ENCODE measurements at regions not wholly inside any gene's neighbourhood (a gene's known extent, or its start where the extent isn't known, plus 50 kb on each side); places are given as distances from the start of the nearest gene placed in this dataset.

DNA sequence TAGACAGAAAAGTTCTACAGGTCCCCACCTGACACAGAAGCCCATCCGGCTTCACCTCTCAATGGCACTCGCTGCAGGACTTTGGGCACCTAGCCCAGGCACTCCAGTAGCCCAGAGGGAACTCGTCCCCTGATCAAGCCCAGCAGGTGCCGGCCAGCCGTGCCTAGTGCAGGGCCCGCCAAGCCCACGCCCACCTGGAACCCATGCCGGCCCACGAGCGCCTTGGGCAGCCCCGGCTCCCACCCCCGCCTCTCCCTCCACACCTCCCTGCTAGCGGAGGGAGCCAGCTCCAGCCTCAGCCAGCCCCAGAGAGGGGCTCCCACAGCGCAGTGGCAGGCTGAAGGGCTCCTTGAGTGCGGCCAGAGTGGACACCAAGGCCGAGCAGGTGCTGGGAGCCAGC lies 268.8 kb downstream of the SLITRK1 start:
- Histone ChIP-seq H3K36me3 (no peaks in the 10 kb centered on the region), H3K4me1 (no peaks in the 10 kb centered on the region), H3K4me3 (no peak overlapping the region), H3K27ac (no peak overlapping the region), H3K9me3 (no peaks in the 10 kb centered on the region), H3K27me3 (no peaks in the 10 kb centered on the region)
- TF ChIP-seq, protein P1, sequence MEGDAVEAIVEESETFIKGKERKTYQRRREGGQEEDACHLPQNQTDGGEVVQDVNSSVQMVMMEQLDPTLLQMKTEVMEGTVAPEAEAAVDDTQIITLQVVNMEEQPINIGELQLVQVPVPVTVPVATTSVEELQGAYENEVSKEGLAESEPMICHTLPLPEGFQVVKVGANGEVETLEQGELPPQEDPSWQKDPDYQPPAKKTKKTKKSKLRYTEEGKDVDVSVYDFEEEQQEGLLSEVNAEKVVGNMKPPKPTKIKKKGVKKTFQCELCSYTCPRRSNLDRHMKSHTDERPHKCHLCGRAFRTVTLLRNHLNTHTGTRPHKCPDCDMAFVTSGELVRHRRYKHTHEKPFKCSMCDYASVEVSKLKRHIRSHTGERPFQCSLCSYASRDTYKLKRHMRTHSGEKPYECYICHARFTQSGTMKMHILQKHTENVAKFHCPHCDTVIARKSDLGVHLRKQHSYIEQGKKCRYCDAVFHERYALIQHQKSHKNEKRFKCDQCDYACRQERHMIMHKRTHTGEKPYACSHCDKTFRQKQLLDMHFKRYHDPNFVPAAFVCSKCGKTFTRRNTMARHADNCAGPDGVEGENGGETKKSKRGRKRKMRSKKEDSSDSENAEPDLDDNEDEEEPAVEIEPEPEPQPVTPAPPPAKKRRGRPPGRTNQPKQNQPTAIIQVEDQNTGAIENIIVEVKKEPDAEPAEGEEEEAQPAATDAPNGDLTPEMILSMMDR (IDR thresholded peaks at IDR 0.05): no peak
- intact Hi-C loops (cut with DNase I): no loop called here
- ATAC-seq (no peak), FAIRE-seq (no peak), DNase-seq (peak in 1 of 6 donors; percentile 57)
- 92 to 93% methylated on average over 16 of the region's 16 CpGs for WGBS, 2 donors

DNA sequence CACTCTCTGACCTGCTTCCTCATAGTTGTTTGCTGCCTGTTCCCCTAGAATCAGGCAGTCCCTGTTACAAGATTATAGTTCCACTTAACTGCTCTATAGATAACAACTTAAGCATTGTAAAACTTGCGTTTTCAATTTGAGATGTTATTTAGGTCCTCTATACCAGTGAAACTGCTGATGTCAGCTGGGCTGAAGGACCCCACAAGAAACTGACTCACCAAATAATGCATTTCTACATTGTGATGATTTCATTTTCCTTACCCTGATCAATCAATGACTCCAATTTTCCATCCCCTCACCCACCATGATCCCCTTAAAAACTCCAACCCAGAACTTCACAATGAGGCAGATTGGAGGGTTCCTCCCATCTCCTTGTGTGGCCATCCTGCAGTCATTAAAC lies 280.7 kb downstream of the SLITRK1 start:
- no peak for FAIRE-seq
- no peak overlapping the region for H3K4me3 ChIP-seq
- H3K27me3 ChIP-seq: no peaks in the 10 kb centered on the region
- TF ChIP-seq, protein P1 (IDR thresholded peaks at IDR 0.05): no peak
- intact Hi-C loops (cut with DNase I): no loop called here
- no peaks in the 10 kb centered on the region for H3K36me3 ChIP-seq
- 66 to 69% methylated on average over 1 of the region's 1 CpG for WGBS, 2 donors
- H3K9me3 ChIP-seq: no peaks in the 10 kb centered on the region
- H3K4me1 ChIP-seq: no peaks in the 10 kb centered on the region
- no peak overlapping the region for H3K27ac ChIP-seq
- DNase-seq: no peak
- ATAC-seq: no peak

DNA sequence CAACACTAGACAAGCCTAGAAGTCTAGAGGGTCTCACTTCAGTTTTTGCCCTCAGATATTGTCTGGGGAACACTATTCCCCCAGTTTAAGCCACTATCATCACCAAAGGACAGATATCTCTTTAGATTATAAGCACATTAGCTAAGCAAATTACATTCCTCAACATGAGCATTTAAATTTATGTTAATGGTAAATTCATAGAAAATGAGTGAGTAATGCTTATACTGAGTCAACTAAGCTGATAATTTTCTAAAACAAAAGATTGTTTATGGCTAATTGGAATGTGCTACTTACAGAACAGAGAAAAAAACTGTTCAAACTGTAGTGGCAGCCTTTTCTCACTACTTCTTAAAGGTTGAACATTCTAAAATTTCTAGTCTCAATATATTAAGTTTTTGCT lies 290.2 kb downstream of the SLITRK1 start:
- no peak for FAIRE-seq
- intact Hi-C loops (cut with DNase I): no loop called here
- Histone ChIP-seq H3K27ac (no peak overlapping the region), H3K36me3 (no peaks in the 10 kb centered on the region), H3K4me3 (no peak overlapping the region), H3K9me3 (peaks cover 0 to 3% (median 0%) of the 10 kb centered on the region in 4 donors), H3K27me3 (no peaks in the 10 kb centered on the region), H3K4me1 (no peaks in the 10 kb centered on the region)
- no peak for DNase-seq
- no peak for ATAC-seq
- TF ChIP-seq, protein P1 (IDR thresholded peaks at IDR 0.05): no peak

DNA sequence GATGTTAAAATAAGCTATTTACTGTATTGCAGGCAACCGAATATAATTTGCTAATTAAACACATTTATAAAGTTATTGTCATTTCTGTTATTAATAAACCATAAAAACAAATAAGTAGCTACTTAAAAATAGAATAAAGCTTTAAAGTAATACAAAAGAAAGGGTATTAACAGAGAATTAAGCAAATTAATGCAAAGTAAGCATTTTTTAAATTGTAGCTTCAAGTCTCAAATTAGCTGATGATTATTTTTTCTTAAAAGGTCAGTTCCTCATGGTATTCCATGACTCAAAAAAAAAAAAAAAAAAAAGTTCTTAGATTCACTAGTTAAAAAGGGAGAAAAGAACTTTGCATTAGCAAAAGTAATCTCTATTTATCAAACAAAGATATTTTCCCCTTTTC lies 292.5 kb downstream of the SLITRK1 start:
- Histone ChIP-seq H3K9me3 (peaks cover 0 to 3% (median 0%) of the 10 kb centered on the region in 4 donors), H3K36me3 (no peaks in the 10 kb centered on the region), H3K4me1 (no peaks in the 10 kb centered on the region), H3K4me3 (no peak overlapping the region), H3K27ac (no peak overlapping the region), H3K27me3 (no peaks in the 10 kb centered on the region)
- DNase-seq (no peak), ATAC-seq (no peak), FAIRE-seq (no peak)
- TF ChIP-seq, protein P1 (IDR thresholded peaks at IDR 0.05): no peak
- intact Hi-C loops (cut with DNase I): no loop called here
- 56 to 58% methylated on average over 1 of the region's 1 CpG for WGBS, 2 donors

DNA sequence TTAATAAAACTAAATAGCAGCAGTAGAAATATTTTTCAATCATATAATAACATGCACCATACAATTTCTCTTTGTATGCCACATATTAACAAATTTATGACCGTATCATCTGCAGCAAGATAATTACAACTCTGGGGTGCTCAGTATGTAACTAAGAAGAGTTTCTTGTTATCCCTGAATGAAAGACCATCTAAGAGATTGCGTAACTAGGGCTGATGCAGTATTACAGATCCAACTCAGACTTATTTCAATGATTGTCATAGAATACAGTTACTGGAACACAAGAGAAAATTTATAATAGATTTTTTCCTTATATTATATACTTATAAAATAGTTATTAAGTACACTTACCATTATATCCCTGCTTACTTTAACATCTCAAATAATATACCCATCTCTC lies 305.1 kb downstream of the SLITRK1 start:
- 88 to 93% methylated on average over 2 of the region's 2 CpGs for WGBS, 2 donors
- Histone ChIP-seq H3K4me3 (no peak overlapping the region), H3K4me1 (no peaks in the 10 kb centered on the region), H3K9me3 (no peaks in the 10 kb centered on the region), H3K36me3 (no peaks in the 10 kb centered on the region), H3K27me3 (no peaks in the 10 kb centered on the region), H3K27ac (no peak overlapping the region)
- intact Hi-C loops (cut with DNase I): no loop called here
- TF ChIP-seq, protein P1 (IDR thresholded peaks at IDR 0.05): no peak
- no peak for ATAC-seq
- FAIRE-seq: no peak
- no peak for DNase-seq

Measured in pancreas (tissue), 10 donors.